Ishikawa (cell line): ENCODE measurements at regions not wholly inside any gene's neighbourhood (a gene's known extent, or its start where the extent isn't known, plus 50 kb on each side); places are given as distances from the start of the nearest gene placed in this dataset.

ENCODE experiments used
- CEBPB ChIP-seq: IDR thresholded peaks from 2 replicates; pipeline ENCODE4 v1.6.1; 2012
- CREB1 ChIP-seq: IDR thresholded peaks from 2 replicates; pipeline ENCODE4 v1.6.1; 2012; ENCODE audit warnings: low read depth
- EGR1 ChIP-seq: IDR thresholded peaks from 2 replicates; pipeline ENCODE4 v1.6.1; 2012
- EP300 ChIP-seq: IDR thresholded peaks from 2 replicates; pipeline ENCODE4 v1.6.1; 2012; ENCODE audit warnings: borderline replicate concordance
- FOXM1 ChIP-seq: IDR thresholded peaks from 2 replicates; pipeline ENCODE4 v1.6.1; 2012; ENCODE audit warnings: low read depth, borderline replicate concordance
- NFIC ChIP-seq: IDR thresholded peaks from 2 replicates; pipeline ENCODE4 v1.6.1; 2012
- RAD21 ChIP-seq: IDR thresholded peaks from 2 replicates; pipeline ENCODE4 v1.6.1; 2012; ENCODE audit warnings: low read depth
- TAF1 ChIP-seq: IDR thresholded peaks from 2 replicates; pipeline ENCODE4 v1.6.1; 2012; ENCODE audit warnings: low read depth, mild to moderate bottlenecking
- TCF12 ChIP-seq: IDR thresholded peaks from 2 replicates; pipeline ENCODE4 v1.6.1; 2012; ENCODE audit warnings: low read depth
- TEAD4 ChIP-seq: IDR thresholded peaks from 2 replicates; pipeline ENCODE4 v1.6.1; 2012
- USF1 ChIP-seq: IDR thresholded peaks from 2 replicates; pipeline ENCODE4 v1.6.1; 2012
- YY1 ChIP-seq: IDR thresholded peaks from 2 replicates; pipeline ENCODE4 v1.6.1; 2012; ENCODE audit warnings: low read depth
- ZBTB7A ChIP-seq: IDR thresholded peaks from 2 replicates; pipeline ENCODE4 v1.6.1; 2012; ENCODE audit warnings: low read depth
- TF ChIP-seq, protein P1 (sequence below): IDR thresholded peaks from 2 replicates; pipeline ENCODE4 v1.6.1; 2012
- TF ChIP-seq, protein P2 (sequence below): IDR thresholded peaks from 2 replicates; pipeline ENCODE4 v1.6.1; 2012; ENCODE audit warnings: low read depth, mild to moderate bottlenecking

DNA sequence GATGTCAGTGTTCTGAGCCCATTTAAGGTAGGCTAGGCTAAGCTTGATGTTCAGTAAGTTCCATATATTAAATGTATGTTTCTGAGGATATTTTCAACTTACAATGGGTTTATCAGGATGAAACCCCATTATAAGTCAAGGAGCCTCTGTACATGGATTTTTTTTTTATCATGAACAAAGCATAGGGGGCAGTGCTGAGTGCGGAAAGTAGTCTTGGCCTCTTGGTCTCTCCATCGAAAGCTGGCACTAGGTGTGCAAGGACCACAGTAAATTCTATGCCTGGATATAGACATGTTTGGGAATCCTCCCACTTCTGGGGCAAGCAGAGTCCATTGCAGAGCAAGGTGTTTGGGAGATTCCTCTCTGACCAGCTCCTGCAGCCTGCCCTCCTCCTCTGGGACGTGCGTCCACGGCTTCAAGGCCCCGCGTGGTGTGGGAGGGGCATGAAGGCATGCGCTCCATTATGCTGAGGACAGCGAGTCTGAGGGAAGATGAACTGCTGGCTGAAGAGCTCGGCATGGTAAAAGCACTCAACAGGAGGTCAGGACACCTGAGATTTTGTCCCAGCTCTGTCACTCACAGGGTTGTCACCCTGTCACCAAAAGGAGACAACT, 122.9 kb upstream of the LIPC start:
- TF ChIP-seq, protein P1, sequence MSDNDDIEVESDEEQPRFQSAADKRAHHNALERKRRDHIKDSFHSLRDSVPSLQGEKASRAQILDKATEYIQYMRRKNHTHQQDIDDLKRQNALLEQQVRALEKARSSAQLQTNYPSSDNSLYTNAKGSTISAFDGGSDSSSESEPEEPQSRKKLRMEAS = no peak
- no peak for TF ChIP-seq TAF1
- no peak for TF ChIP-seq TEAD4
- no peak for TF ChIP-seq EGR1
- peak; percentile 22; the same call in 1 of the 2 replicates for TF ChIP-seq RAD21

DNA sequence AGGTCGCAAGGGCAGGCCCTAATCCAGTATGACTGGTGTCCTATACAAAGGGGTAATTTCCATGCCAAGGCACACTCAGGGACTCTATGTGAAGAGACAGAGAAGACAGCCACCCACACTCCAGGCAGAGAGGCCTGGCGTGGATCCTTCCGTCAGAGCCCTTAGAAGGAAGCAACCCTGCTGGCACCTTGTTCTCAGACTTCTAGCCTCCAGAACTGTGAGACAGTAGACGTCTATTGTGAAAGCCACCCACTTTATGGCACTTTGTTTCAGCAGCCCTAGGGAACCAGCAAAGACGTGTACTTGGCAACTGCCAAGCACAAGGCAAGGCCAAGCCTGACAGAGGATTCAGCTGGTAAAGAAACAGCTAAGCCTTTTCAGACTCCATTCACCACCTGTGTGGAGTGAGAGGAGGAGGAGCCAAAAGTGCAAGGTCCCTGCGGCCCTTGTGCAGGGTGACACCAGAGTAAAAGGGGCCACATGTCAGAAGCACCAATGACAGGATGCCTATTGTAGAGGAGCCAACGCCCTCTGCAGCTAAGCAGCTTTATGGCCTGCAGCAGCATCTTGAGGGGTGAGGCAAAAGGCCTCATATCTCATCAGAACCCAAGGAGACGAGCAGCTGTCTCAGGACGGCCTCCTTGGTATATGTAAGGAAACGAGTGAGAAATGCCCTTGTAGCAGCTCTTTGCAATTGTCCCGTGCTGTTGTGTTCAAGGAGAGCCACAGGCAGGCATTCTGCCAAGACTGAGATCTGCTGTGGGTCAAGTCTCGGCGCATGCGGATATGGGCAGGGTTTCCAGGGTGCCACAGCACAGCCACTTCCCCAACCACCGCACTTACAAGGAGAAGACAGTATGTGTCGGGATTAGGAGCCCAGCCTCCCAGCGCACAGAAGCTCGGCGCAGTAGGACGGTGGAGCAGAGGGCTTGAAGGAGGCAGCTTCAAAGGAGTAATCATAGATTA, 121.5 kb upstream of the LIPC start:
- TF ChIP-seq USF1 = no peak
- TF ChIP-seq RAD21 = no peak
- TF ChIP-seq, protein P1 = no peak
- TF ChIP-seq FOXM1 = no peak
- no peak for TF ChIP-seq YY1
- TF ChIP-seq TEAD4 = no peak
- no peak for TF ChIP-seq TCF12
- no peak for TF ChIP-seq NFIC
- TF ChIP-seq, protein P2, sequence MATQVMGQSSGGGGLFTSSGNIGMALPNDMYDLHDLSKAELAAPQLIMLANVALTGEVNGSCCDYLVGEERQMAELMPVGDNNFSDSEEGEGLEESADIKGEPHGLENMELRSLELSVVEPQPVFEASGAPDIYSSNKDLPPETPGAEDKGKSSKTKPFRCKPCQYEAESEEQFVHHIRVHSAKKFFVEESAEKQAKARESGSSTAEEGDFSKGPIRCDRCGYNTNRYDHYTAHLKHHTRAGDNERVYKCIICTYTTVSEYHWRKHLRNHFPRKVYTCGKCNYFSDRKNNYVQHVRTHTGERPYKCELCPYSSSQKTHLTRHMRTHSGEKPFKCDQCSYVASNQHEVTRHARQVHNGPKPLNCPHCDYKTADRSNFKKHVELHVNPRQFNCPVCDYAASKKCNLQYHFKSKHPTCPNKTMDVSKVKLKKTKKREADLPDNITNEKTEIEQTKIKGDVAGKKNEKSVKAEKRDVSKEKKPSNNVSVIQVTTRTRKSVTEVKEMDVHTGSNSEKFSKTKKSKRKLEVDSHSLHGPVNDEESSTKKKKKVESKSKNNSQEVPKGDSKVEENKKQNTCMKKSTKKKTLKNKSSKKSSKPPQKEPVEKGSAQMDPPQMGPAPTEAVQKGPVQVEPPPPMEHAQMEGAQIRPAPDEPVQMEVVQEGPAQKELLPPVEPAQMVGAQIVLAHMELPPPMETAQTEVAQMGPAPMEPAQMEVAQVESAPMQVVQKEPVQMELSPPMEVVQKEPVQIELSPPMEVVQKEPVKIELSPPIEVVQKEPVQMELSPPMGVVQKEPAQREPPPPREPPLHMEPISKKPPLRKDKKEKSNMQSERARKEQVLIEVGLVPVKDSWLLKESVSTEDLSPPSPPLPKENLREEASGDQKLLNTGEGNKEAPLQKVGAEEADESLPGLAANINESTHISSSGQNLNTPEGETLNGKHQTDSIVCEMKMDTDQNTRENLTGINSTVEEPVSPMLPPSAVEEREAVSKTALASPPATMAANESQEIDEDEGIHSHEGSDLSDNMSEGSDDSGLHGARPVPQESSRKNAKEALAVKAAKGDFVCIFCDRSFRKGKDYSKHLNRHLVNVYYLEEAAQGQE = no peak
- no peak for TF ChIP-seq TAF1
- TF ChIP-seq ZBTB7A = no peak
- TF ChIP-seq CEBPB = no peak
- TF ChIP-seq CREB1 = no peak
- no peak for TF ChIP-seq EP300
- no peak for TF ChIP-seq EGR1

GRCh38 chr15:58311556-58311955, 120.2 kb upstream of the LIPC start:
- TF ChIP-seq TCF12 (no peak), CREB1 (no peak), ZBTB7A (no peak), RAD21 (no peak), EP300 (no peak), EGR1 (no peak), TAF1 (no peak)
- TF ChIP-seq, protein P1 = no peak

- TF ChIP-seq ZBTB7A (no peak), TCF12 (no peak), CREB1 (no peak), EP300 (no peak), RAD21 (no peak), NFIC (no peak), YY1 (no peak), CEBPB (no peak), USF1 (no peak), EGR1 (no peak), TEAD4 (no peak)
- TF ChIP-seq, protein P1 = no peak
- TF ChIP-seq, protein P2 = no peak
Observed at GRCh38 chr15:58312031-58312430, 119.8 kb upstream of the LIPC start.

DNA sequence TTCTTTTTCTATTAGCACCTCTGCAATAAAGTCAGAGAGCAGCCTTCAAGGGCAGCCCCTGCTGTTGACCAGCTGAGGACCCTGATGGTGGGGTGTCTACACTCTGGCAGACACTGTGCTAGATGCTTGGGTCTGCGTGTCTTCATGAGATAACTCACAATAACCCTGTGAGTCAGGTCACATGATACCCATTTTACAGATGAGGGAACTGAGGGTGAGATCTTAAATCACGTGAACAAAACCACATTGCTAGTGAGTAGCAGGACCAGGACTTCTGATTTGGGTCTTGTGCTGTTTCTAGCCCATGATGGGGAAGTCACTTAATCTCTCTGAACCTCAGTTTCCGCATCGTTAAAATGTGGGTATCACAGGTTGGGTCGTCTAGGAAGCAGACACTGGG, 118.5 kb upstream of the LIPC start:
- TF ChIP-seq TEAD4 (no peak), CREB1 (no peak), TCF12 (no peak), RAD21 (no peak), YY1 (no peak), ZBTB7A (no peak), FOXM1 (no peak), EP300 (no peak), EGR1 (no peak), USF1 (no peak), CEBPB (no peak), NFIC (no peak), TAF1 (no peak)
- TF ChIP-seq, protein P1 = no peak
- TF ChIP-seq, protein P2 = no peak
